ENCODE measurements at regions not wholly inside any gene's neighbourhood (a gene's known extent, or its start where the extent isn't known, plus 50 kb on each side); places are given as distances from the start of the nearest gene placed in this dataset.
"Not testable (repeated sequence)": the region's sequence is repeated elsewhere in the genome, so short reads cannot be mapped to it uniquely, and the experiment has no call there.

DNA sequence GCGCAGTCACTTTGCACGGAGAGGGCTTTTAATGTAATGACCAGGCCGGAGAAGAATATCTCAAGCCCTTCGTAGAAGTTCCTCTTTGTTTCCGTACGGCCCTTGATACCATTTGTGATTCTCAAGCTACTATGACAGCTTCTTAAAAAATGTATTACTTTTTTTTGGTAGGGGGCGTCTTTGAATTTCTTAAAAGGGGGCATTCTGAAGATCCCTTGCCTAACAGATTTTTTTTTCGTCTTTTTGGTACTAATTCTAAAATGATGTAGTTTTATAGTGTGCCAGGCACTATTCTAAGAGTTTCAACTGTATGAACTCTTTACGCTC lies 614.0 kb downstream of the MCTP2 start:
- H3K27ac ChIP-seq (ENCODE audit: low read length): peak overlapping the region; percentile 47
- H3K4me3 ChIP-seq (ENCODE audit: low read depth in 1 of 2, low read length in 2 of 2): peak overlapping the region; percentile 30 to 48
- H3K27me3 ChIP-seq (ENCODE audit: low read depth, low read length): no peaks in the 10 kb centered on the region
- H3K4me1 ChIP-seq (ENCODE audit: control insufficient read depth in 1 of 2, insufficient read depth in 2 of 2, low read length in 2 of 2): peaks cover 0 to 4% of the 10 kb centered on the region in 2 donors
- H3K36me3 ChIP-seq (ENCODE audit: control insufficient read depth in 1 of 2, insufficient read depth in 2 of 2, low read length in 2 of 2): no peaks in the 10 kb centered on the region
- peaks cover 6% of the 10 kb centered on the region in 2 donors for H3K9me3 ChIP-seq (ENCODE audit: control insufficient read depth in 1 of 2, low read length in 2 of 2)

DNA sequence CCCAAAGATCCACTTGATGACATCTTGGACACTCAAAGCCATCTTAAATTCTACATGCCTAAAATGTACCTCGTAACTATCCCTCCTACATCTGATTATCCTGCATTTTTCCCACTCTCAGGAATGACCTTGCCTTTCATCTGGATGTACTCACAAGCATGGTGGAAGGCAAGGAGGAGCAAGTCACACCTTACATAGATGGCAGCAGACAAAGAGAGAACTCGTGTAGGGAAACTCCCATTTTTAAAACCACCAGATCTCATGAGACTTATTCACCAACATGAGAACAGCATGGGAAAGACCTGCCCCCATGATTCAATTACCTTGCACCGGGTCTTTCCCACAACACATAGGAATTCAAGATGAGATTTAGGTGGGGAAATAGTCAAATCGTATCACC lies 616.0 kb downstream of the MCTP2 start:
- no peaks in the 10 kb centered on the region for H3K36me3 ChIP-seq (ENCODE audit: control insufficient read depth in 1 of 2, insufficient read depth in 2 of 2, low read length in 2 of 2)
- no peak overlapping the region for H3K27ac ChIP-seq (ENCODE audit: low read length)
- H3K4me3 ChIP-seq (ENCODE audit: low read depth in 1 of 2, low read length in 2 of 2): no peak overlapping the region
- no peaks in the 10 kb centered on the region for H3K27me3 ChIP-seq (ENCODE audit: low read depth, low read length)
- no peaks in the 10 kb centered on the region for H3K9me3 ChIP-seq (ENCODE audit: control insufficient read depth in 1 of 2, low read length in 2 of 2)
- H3K4me1 ChIP-seq (ENCODE audit: control insufficient read depth in 1 of 2, insufficient read depth in 2 of 2, low read length in 2 of 2): peaks cover 0 to 4% of the 10 kb centered on the region in 2 donors

GRCh38 chr15:94848054-94848453 lies 616.7 kb downstream of the MCTP2 start:
- H3K4me1 ChIP-seq (ENCODE audit: control insufficient read depth in 1 of 2, insufficient read depth in 2 of 2, low read length in 2 of 2): peaks cover 0 to 4% of the 10 kb centered on the region in 2 donors
- H3K27me3 ChIP-seq (ENCODE audit: low read depth, low read length): no peaks in the 10 kb centered on the region
- no peak overlapping the region for H3K27ac ChIP-seq (ENCODE audit: low read length)
- no peaks in the 10 kb centered on the region for H3K36me3 ChIP-seq (ENCODE audit: control insufficient read depth in 1 of 2, insufficient read depth in 2 of 2, low read length in 2 of 2)
- no peak overlapping the region for H3K4me3 ChIP-seq (ENCODE audit: low read depth in 1 of 2, low read length in 2 of 2)
- no peaks in the 10 kb centered on the region for H3K9me3 ChIP-seq (ENCODE audit: control insufficient read depth in 1 of 2, low read length in 2 of 2)

GRCh38 chr15:94855018-94855408 lies 623.7 kb downstream of the MCTP2 start:
- H3K27ac ChIP-seq (ENCODE audit: low read length): no peak overlapping the region
- H3K36me3 ChIP-seq (ENCODE audit: control insufficient read depth in 1 of 2, insufficient read depth in 2 of 2, low read length in 2 of 2): no peaks in the 10 kb centered on the region
- H3K4me3 ChIP-seq (ENCODE audit: low read depth in 1 of 2, low read length in 2 of 2): no peak overlapping the region
- H3K27me3 ChIP-seq (ENCODE audit: low read depth, low read length): no peaks in the 10 kb centered on the region
- no peaks in the 10 kb centered on the region for H3K4me1 ChIP-seq (ENCODE audit: control insufficient read depth in 1 of 2, insufficient read depth in 2 of 2, low read length in 2 of 2)
- H3K9me3 ChIP-seq (ENCODE audit: control insufficient read depth in 1 of 2, low read length in 2 of 2): no peaks in the 10 kb centered on the region

GRCh38 chr15:94855409-94856266 lies 624.3 kb downstream of the MCTP2 start:
- Histone ChIP-seq H3K36me3 (ENCODE audit: control insufficient read depth in 1 of 2, insufficient read depth in 2 of 2, low read length in 2 of 2) (no peaks in the 10 kb centered on the region), H3K4me1 (ENCODE audit: control insufficient read depth in 1 of 2, insufficient read depth in 2 of 2, low read length in 2 of 2) (no peaks in the 10 kb centered on the region), H3K4me3 (ENCODE audit: low read depth in 1 of 2, low read length in 2 of 2) (no peak overlapping the region), H3K9me3 (ENCODE audit: control insufficient read depth in 1 of 2, low read length in 2 of 2) (no peaks in the 10 kb centered on the region), H3K27ac (ENCODE audit: low read length) (no peak overlapping the region), H3K27me3 (ENCODE audit: low read depth, low read length) (no peaks in the 10 kb centered on the region)

DNA sequence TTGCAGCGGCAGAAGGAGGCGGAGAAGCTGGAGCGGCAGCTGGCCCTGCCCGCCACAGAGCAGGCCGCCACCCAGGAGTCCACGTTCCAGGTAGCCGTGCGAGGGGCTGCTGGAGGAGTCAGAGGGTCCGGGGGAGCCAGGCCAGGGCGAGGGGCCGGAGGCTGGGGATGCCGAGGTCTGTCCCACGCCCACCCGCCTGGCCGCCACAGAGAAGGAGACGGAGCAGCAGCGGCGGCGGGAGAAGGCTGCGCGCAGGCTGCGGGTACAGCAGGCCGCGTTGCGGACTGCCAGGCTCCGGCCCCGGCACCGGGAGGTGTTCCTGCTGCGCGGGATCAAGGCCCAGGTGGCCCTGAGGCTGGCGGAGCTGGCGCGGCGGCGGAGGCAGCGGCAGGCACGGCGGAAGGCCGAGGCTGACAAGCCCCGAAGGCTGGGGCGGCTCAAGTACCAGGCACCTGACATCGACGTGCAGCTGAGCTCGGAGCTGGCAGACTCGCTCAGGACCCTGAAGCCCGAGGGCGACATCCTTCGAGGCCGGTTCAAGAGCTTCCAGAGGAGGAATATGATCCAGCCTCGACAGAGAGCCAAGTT lies 625.0 kb downstream of the MCTP2 start:
- Histone ChIP-seq H3K27me3 (ENCODE audit: low read depth, low read length) (no peaks in the 10 kb centered on the region), H3K9me3 (ENCODE audit: control insufficient read depth in 1 of 2, low read length in 2 of 2) (no peaks in the 10 kb centered on the region), H3K4me3 (ENCODE audit: low read depth in 1 of 2, low read length in 2 of 2) (no peak overlapping the region), H3K36me3 (ENCODE audit: control insufficient read depth in 1 of 2, insufficient read depth in 2 of 2, low read length in 2 of 2) (no peaks in the 10 kb centered on the region), H3K4me1 (ENCODE audit: control insufficient read depth in 1 of 2, insufficient read depth in 2 of 2, low read length in 2 of 2) (no peaks in the 10 kb centered on the region), H3K27ac (ENCODE audit: low read length) (no peak overlapping the region)

DNA sequence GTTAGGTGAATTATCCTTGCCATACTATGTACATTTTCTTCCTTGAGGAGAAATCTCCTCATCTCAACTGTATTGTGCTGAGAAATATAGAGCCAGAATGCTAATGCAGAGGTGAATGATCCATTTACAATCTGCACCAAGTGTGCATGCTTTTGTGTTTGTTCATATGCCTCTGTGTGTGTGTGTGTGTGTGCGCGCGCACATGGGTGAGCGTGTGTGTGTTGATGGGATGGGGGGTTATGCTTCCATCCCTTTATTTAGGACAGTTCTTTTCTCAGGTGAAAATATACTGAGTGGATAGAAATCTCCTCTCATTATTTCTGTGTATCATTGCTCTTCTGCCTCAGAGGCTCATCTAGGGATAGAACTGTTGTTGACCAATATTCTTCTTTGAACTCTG lies 626.1 kb downstream of the MCTP2 start:
- H3K27me3 ChIP-seq (ENCODE audit: low read depth, low read length): no peaks in the 10 kb centered on the region

DNA sequence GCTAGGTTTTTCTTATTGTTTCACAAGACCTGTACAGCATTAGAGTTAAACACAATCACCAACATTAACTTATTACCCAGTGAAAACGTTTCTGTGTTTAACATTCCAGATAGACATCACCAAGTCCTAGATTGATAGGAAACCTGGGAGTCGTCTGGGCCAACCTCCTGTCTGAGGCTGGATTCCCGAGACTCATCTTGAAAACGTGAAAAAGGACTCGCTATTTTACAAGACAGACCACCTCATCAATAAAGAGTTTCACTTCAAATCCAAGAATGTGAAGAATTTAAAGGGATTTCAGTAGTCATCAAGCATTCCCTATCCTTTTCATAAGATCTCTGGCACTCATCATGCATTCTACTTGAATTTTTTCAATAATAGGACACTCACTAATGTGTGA lies 626.6 kb downstream of the MCTP2 start:
- Histone ChIP-seq H3K4me3 (ENCODE audit: low read depth in 1 of 2, low read length in 2 of 2) (no peak overlapping the region), H3K27me3 (ENCODE audit: low read depth, low read length) (no peaks in the 10 kb centered on the region), H3K27ac (ENCODE audit: low read length) (no peak overlapping the region), H3K4me1 (ENCODE audit: control insufficient read depth in 1 of 2, insufficient read depth in 2 of 2, low read length in 2 of 2) (no peaks in the 10 kb centered on the region), H3K9me3 (ENCODE audit: control insufficient read depth in 1 of 2, low read length in 2 of 2) (no peaks in the 10 kb centered on the region), H3K36me3 (ENCODE audit: control insufficient read depth in 1 of 2, insufficient read depth in 2 of 2, low read length in 2 of 2) (no peaks in the 10 kb centered on the region)

More for the DNA sequence above, 626.1 kb downstream of the MCTP2 start:
- no peaks in the 10 kb centered on the region for H3K4me1 ChIP-seq (ENCODE audit: control insufficient read depth in 1 of 2, insufficient read depth in 2 of 2, low read length in 2 of 2)
- H3K27ac ChIP-seq (ENCODE audit: low read length): no peak overlapping the region
- H3K4me3 ChIP-seq (ENCODE audit: low read depth in 1 of 2, low read length in 2 of 2): no peak overlapping the region
- no peaks in the 10 kb centered on the region for H3K9me3 ChIP-seq (ENCODE audit: control insufficient read depth in 1 of 2, low read length in 2 of 2)
- no peaks in the 10 kb centered on the region for H3K36me3 ChIP-seq (ENCODE audit: control insufficient read depth in 1 of 2, insufficient read depth in 2 of 2, low read length in 2 of 2)

DNA sequence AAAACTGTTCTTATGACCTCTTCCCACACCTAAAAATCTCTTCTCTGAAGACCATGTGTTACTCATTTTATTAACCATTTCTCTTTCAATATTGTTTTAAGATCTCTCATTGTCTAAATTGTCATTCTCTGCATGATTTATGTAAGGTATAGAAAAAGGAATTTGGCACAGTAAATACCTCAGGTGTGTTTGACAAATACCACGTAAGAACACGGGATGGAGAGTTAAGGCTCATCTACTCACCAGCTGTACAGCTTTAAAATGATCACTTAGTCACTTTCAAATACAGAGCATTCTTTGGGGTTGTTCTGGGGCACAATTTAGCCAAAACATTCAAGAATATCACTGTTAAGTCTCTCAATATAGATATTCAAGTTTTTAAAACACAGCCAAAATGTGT lies 627.1 kb downstream of the MCTP2 start:
- Histone ChIP-seq H3K4me1 (ENCODE audit: control insufficient read depth in 1 of 2, insufficient read depth in 2 of 2, low read length in 2 of 2) (no peaks in the 10 kb centered on the region), H3K27ac (ENCODE audit: low read length) (no peak overlapping the region), H3K27me3 (ENCODE audit: low read depth, low read length) (no peaks in the 10 kb centered on the region), H3K36me3 (ENCODE audit: control insufficient read depth in 1 of 2, insufficient read depth in 2 of 2, low read length in 2 of 2) (no peaks in the 10 kb centered on the region), H3K9me3 (ENCODE audit: control insufficient read depth in 1 of 2, low read length in 2 of 2) (peaks cover 0 to under 1% of the 10 kb centered on the region in 2 donors), H3K4me3 (ENCODE audit: low read depth in 1 of 2, low read length in 2 of 2) (no peak overlapping the region)

GRCh38 chr15:94858920-94859319 lies 627.6 kb downstream of the MCTP2 start:
- Histone ChIP-seq H3K27me3 (ENCODE audit: low read depth, low read length) (no peaks in the 10 kb centered on the region), H3K4me3 (ENCODE audit: low read depth in 1 of 2, low read length in 2 of 2) (no peak overlapping the region), H3K4me1 (ENCODE audit: control insufficient read depth in 1 of 2, insufficient read depth in 2 of 2, low read length in 2 of 2) (no peaks in the 10 kb centered on the region), H3K36me3 (ENCODE audit: control insufficient read depth in 1 of 2, insufficient read depth in 2 of 2, low read length in 2 of 2) (no peaks in the 10 kb centered on the region), H3K27ac (ENCODE audit: low read length) (no peak overlapping the region), H3K9me3 (ENCODE audit: control insufficient read depth in 1 of 2, low read length in 2 of 2) (peaks cover 0 to 4% of the 10 kb centered on the region in 2 donors)

- H3K9me3 ChIP-seq (ENCODE audit: control insufficient read depth in 1 of 2, low read length in 2 of 2): peaks cover 0 to 4% of the 10 kb centered on the region in 2 donors
- no peaks in the 10 kb centered on the region for H3K27me3 ChIP-seq (ENCODE audit: low read depth, low read length)
- no peaks in the 10 kb centered on the region for H3K4me1 ChIP-seq (ENCODE audit: control insufficient read depth in 1 of 2, insufficient read depth in 2 of 2, low read length in 2 of 2)
- H3K36me3 ChIP-seq (ENCODE audit: control insufficient read depth in 1 of 2, insufficient read depth in 2 of 2, low read length in 2 of 2): no peaks in the 10 kb centered on the region
- no peak overlapping the region for H3K27ac ChIP-seq (ENCODE audit: low read length)
- H3K4me3 ChIP-seq (ENCODE audit: low read depth in 1 of 2, low read length in 2 of 2): no peak overlapping the region
These were observed 633.2 kb downstream of the MCTP2 start for GRCh38 chr15:94864600-94864999.

- H3K4me1 ChIP-seq (ENCODE audit: control insufficient read depth in 1 of 2, insufficient read depth in 2 of 2, low read length in 2 of 2); H3K27me3 ChIP-seq (ENCODE audit: low read depth, low read length); H3K27ac ChIP-seq (ENCODE audit: low read length); H3K9me3 ChIP-seq (ENCODE audit: control insufficient read depth in 1 of 2, low read length in 2 of 2); H3K36me3 ChIP-seq (ENCODE audit: control insufficient read depth in 1 of 2, insufficient read depth in 2 of 2, low read length in 2 of 2); H3K4me3 ChIP-seq (ENCODE audit: low read depth in 1 of 2, low read length in 2 of 2): not testable (repeated sequence)
These were observed 636.9 kb downstream of the MCTP2 start for GRCh38 chr15:94868265-94868664.
